HG02623 (cell line): ENCODE measurements at regions not wholly inside any gene's neighbourhood (a gene's known extent, or its start where the extent isn't known, plus 50 kb on each side); places are given as distances from the start of the nearest gene placed in this dataset.
"Not testable (repeated sequence)": the region's sequence is repeated elsewhere in the genome, so short reads cannot be mapped to it uniquely, and the experiment has no call there.

Experiments used
- ATAC-seq: cut with Tn5 transposase; IDR thresholded peaks from one replicate; pipeline ENCODE4 v1.9.1; 2021; ENCODE audit warnings: moderate library complexity; ENCODE audit not compliant: unreplicated experiment

- ATAC-seq: no peak
Measured at GRCh38 chr13:38012096-38012495, 142.5 kb upstream of the TRPC4 start.

DNA sequence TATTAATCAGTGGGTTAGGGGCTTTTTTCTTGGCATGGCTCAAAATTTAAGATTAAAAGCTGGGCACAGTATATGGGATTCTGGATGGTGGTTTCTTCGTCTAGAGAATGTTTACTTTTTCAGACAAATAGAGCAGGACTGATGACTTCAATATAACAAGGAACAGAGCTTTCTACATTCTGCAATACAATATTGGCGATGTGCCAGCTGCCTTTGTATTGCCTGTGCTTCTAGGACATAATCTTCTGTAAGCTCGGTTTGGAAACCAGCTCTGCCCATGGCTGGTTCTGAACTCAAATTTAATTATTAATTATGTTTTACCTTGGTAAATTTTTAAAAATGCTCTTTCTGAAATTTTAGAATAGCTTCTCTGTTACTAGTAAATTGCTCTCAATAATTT is 139.1 kb upstream of the TRPC4 start:
- no peak for ATAC-seq

DNA sequence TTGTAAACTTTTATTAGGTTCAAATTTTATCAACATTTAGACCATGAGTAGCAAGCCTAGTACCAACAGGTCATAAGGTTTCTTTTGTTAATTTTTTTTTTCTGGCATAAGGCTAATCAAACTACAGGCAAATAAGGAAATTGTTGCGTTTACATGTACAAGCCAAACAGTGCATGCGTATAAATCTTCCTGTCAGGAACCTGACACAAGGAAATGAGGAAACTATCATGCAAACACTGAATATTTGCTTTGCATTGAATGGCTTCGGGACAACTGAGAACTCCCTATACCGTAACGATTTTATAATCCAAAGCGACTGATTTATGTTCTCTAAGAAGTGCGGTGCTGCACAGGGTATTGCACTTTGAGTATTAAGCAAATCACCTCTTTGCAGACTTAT is 133.0 kb upstream of the TRPC4 start:
- no peak for ATAC-seq

- no peak for ATAC-seq
Measured at GRCh38 chr13:37997641-37998040, 128.1 kb upstream of the TRPC4 start.

DNA sequence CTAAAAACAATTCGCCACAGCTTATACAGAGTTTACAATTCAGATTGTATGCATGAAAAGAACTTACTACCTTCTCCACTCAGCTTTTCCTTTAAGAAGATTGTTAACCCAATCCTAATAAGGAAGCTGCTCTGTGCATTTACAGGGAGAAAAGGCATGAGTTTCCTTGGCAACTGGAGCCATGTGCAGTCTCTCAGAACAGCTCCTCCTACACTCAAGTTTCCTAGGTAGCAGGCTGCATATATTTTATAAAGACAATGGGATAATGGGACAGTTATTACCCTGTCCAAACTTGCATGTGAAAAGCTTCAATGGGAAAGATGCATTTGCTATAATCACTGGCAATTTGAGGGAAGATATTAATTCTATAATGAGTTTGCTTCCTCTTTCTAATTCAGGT is 125.5 kb upstream of the TRPC4 start:
- ATAC-seq: no peak

DNA sequence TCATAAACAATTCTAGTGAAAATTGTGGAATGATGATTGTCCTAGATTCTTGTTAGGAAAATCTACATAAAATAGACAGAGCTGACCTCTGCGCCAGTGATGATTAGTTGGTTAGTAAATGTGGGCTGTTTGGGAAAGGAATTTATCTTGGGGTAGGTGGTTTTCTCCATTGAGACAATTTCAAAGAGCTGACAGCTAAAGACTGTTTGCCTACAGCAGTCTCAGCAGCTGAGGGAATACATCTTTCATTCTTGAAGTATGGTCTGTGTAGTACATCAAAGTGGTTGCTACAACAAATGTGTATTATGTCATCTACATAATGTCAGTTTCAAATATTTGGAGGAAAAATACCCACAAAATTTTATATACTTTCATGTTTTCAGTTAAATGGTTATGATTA is 117.2 kb upstream of the TRPC4 start:
- no peak for ATAC-seq

DNA sequence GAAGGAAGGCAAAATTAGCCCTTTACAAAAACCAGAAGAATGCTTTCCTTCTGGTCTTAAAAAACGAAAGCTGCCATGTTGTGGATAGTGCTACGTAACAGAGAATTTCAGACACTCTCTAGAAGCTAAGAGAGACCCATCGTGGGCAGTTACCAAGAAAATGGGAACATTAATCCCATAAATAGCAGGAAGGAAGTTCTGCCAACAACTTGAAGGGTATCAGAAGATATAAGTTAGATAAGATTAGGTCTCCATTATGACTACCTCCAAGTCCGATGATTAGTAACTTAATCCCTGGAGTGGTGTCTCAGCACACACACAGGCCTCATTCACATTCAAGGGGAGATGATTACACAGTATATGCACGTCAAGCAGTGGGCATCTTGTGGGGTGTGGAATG is 115.7 kb upstream of the TRPC4 start:
- no peak for ATAC-seq

DNA sequence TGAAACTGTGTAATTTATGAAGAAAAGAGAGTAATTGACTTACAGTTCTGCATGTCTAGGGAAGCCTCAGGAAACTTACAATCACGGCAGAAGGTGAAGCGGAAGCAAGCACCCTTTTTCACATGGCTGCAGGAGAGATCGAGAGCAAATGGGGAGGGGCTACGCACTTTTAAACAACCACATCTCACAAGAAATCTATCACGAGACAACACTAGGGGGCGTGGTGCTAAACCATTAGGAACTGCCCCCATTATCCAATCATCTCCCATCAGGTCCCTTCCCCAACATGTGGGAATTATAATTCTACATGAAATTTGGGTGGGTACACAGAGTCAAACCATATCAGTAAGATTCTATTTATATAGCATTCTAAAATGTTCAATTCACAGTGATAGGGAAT is 114.8 kb upstream of the TRPC4 start:
- ATAC-seq: no peak

DNA sequence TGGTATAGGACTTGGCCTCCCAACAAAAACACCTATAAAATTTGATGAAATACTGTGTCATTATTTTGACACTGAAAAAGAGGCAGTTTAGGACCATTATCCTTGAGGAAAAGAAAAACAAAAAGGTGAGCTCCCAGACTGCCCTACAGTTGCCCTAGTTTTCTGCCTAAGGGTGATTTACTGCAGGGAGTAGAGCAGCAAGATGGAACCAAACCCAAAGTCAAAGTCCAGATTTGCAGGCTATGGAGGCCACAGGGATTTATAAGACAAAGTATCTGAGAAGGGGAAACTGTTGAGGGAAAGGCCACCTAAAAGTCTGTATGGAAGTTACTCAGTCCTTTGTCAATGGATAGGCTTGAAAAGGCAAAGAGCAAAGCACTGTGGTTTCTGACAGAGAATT is 112.4 kb upstream of the TRPC4 start:
- no peak for ATAC-seq

GRCh38 chr13:37978680-37979079 is 109.1 kb upstream of the TRPC4 start:
- ATAC-seq: no peak

DNA sequence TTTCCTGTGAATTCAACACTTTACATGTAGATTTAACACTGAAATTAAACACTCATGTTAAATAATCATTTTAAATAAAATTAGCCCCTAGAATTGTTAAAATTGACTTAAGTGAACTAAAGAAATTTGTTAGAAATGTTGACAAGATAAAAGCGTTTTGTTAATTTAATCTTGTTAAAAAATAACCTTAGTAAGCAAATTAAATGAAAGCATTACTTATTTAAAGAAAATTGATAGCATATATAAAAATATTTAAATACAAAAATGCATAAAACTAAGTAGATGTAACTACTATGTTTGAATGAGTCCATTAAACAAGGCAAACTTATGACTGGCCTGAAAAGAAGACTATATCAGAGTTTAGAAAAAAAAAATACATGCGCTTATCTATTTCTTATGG is 99.0 kb upstream of the TRPC4 start:
- no peak for ATAC-seq

DNA sequence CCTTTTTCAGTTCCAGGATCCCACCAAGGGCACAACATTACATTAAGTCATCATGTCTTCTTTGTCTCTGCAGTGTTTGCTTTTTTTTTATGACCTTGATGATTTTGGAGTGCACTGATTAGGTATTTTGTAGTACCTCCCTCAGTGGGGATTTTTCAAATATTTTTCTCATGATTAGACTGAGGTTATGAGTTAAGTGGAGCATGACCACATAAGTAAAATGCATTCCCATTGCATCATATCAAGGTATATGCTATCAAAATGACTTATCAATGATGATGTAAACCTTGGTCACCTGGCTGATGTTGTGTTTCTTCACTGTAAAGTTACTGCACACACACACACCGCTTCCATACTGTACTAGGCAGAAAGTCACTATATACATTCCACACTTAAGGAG is 96.7 kb upstream of the TRPC4 start:
- no peak for ATAC-seq

- ATAC-seq: no peak
Measured at GRCh38 chr13:37960427-37960826, 90.9 kb upstream of the TRPC4 start.

DNA sequence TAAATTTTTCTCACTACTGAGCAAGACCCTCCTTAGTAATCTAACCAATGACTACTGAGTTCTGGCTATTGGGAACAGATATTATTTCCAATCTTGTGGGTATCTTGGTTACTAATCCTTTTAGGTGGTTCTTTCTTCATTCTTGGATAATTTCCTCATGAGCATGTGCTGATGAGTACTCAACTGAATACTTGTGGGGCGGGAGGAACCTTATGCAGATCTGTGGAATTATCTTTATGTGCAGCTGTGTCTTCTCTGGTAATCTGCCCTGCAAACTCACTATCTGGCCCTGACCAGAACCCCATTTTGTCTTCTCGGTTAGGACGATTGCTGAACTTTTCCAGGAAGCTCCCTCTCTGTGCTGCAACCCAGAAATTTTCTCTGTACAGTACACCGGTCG is 89.7 kb upstream of the TRPC4 start:
- ATAC-seq: no peak

DNA sequence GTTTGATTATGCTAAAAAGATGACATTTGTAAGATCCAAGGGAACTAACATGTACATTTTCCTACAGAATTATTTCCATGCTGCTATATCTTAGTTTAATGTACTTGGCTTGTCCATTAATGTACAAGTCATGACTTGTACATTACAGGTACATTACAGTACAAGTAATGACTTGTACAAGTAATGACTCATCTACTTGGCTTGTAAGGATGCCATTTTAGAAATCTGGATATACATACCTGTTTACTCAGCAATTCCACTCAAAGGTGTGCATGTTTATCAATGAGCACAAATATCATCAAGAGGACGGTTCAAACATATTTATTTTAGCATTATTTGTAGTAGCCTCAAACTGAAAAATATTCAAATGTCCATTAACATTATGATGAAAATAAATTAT is 87.0 kb upstream of the TRPC4 start:
- ATAC-seq: no peak

DNA sequence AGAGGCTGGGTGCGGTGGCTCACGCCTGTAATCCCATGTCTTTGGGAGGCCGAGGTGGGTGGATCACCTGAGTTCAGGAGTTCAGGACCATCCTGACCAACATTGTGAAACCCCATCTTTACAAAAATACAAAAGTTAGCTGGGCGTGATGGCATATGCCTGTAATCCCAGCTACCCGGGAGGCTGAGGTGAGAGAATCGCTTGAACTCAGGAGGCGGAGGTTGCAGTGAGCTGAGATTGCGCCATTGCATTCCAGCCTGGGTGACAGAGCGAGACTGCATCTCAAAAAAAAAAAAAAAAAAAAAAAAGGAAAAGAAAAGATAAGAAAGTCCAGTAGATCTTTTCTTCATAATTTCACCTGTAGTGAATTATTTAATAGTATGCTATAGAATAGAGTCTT is 85.0 kb upstream of the TRPC4 start:
- not testable (repeated sequence) for ATAC-seq

GRCh38 chr13:37954191-37954590 is 84.6 kb upstream of the TRPC4 start:
- ATAC-seq: no peak

DNA sequence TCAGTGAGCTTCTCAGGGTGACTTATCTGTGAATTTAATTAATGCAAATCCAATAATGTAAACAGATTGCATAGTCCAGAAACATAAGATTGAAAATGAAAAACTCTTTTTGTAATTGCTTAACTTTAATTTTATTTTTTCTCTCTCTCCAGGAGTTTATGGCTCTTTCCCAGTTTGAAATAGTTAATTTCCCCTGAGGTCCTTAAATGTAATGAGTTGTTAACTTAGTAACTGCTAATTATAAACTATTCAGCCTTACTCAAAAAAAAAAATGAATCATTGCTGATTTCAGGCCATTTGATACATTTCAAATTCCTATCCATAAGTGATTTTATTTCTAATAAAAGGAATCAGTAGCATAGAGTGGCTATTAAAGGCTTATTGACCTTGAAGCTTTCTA is 84.1 kb upstream of the TRPC4 start:
- no peak for ATAC-seq

DNA sequence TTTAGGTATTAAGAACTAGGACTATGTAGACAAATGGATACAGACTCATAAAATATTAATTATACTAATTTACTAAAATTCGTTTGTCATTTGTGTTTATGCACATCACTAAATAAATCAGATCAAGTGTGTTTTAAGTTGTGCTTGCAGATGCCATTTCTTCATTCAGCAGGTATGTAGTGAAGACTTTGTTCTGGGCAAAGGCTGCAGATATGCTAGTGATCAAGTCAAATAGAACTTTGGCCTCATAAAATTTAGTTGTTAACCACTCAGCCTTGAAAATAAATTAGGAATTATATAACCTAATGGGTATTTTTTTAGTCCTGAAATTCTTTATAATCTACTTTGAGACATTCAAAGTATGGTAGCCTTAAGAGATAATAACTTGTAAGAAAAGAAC is 80.4 kb upstream of the TRPC4 start:
- no peak for ATAC-seq

DNA sequence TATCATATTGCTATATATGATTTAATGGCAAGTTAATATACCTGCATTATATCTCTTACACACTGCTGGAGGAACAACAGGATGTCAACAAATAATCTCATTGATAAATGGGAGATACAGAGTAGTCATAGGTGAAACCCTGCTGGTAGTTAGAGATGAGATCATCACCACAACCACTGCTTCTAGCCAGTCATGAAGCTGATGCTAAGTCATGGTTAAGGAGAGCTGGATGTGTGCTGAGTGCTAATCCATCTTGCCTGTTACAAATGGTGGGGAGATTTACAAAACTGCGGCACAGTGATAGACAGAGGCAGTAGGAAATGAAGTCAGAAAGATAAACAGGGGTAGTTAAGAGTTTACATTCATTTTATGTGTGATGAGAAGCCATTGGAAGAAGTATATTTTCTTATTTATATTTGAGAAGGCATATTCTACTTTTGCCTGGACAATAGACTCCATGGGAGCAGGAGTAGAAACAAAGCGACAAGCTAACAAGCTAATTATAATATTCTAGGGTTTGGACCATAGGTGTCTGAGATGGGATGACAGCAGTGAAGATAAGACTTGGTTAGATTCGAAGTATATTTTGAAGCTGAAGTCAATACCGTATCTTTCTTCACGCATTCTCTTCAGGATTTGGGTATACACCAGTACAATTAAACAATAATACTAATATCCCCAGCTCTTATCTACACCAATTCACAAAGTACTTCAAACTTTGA is 78.0 kb upstream of the TRPC4 start:
- ATAC-seq: no peak

DNA sequence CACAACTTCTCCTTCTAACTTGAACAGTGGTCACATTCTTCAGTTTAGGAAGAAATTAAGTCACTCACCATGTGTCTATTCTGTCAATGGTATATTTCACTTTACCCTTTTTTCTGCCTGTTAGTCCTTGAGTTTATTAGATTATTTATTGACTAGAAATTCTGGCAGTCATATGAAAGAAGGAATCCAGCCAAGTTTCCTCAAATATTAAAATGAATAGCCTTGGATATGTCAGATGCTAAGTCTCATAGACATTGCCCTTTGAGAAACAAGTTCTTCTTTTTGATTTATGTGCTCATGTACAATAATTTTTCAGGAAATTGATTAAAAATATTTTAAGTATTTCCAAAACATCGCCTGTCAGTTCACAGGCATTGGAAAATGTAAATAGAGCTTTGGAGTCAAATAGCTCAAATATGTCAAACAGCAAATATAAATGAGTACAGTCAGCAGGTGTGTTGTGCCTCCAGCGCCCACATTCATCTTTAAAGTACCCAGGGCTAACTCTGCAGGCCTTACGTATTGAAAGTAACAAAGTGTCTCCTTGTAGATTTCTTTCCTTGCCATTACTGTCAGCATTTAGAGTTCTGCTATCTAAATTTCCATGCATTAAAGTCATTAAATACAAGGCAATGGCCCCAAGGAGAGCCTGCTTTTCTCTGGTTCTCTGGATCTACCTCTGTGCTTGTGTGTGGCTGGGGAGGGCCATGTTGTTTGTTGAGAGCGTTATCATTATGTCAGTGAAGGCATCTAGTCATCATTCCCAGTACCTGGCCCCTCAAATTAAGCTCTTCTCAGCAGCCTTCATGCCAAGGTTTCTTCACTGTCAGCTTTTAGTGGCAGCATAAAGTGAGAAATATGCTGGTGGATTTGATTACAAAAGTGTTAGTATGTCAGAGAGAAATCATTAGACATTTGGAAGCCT is 76.3 kb upstream of the TRPC4 start:
- no peak for ATAC-seq

DNA sequence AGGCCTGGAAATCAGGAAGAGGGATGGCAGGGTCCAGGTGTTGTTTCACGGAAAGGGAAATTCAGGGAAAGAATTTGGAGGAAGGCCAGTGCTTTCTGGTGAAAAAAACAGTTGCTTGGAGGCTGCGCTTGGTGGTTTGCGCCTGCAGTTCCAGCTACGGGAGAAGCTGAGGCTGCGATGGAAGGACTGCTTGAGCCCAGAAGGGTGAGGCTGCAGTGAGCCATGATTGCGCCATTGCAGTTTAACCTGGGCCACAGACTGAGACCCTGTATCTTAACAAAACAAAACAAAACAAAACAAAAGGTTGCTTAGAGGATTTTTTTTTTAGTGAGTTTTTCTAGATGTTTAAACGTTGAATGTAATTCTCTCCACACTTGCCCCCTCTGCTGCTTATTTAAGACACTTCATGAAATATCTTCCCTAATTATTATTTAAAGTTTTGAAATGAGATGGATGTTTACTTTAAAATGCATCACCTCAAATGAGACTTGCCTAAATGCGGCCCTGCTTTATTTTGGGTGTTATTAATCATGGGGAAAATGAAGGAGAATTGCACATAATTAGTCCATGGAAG is 75.4 kb upstream of the TRPC4 start:
- ATAC-seq: no peak
